CD4-positive, alpha-beta T cell (primary cell): ENCODE measurements at regions not wholly inside any gene's neighbourhood (a gene's known extent, or its start where the extent isn't known, plus 50 kb on each side); places are given as distances from the start of the nearest gene placed in this dataset.

Source experiments
- ATAC-seq: fragments of 200-7000 bp; cut with Tn5 transposase; one replicate; pipeline ENCODE4 v1.10.0; 2022; ENCODE audit warnings: mild to moderate bottlenecking; ENCODE audit not compliant: poor library complexity
- CTCF ChIA-PET: fragments of 350-600 bp; sonication (Branson Sonifier 250); formaldehyde crosslinking; loops from one replicate; lab custom pipeline; 2021; ENCODE audit warnings: antibody characterized with exemption, inconsistent platforms; lab: Charles Lee
- POLR2A ChIA-PET: fragments of 350-600 bp; sonication (Branson Sonifier 250); formaldehyde crosslinking; loops from one replicate; lab custom pipeline; 2021; ENCODE audit warnings: antibody characterized with exemption, inconsistent platforms; lab: Charles Lee
- DNase-seq, 14 experiments: peaks; one replicate each; pipeline ENCODE4 v3.0.0-alpha.2; 2013 to 2020; ENCODE audit warnings: mixed read lengths in 2 of 14
- H3K27ac ChIP-seq, 2 donors: one replicate each; pipeline versions ENCODE4 v1.5.1 to v1.7.0; 2013; ENCODE audit warnings: low read length in 2 of 2, low read depth in 1 of 2, mild to moderate bottlenecking in 1 of 2
- H3K27me3 ChIP-seq, 2 experiments: 1 replicate in 1 of 2; 2 replicates in 1 of 2; pipeline versions ENCODE4 v1.6.1 to v1.7.0; 2013; ENCODE audit warnings: low read length in 2 of 2, control low read depth in 1 of 2, mild to moderate bottlenecking in 1 of 2, moderate library complexity in 1 of 2; ENCODE audit not compliant: insufficient read depth in 2 of 2, control insufficient read depth in 1 of 2
- H3K36me3 ChIP-seq: one replicate; pipeline ENCODE4 v1.6.1; 2013; ENCODE audit warnings: low read length, control low read depth; ENCODE audit not compliant: insufficient read depth
- H3K4me1 ChIP-seq: one replicate; pipeline ENCODE4 v1.6.1; 2013; ENCODE audit warnings: low read length, control low read depth; ENCODE audit not compliant: insufficient read depth
- H3K4me3 ChIP-seq: one replicate; pipeline ENCODE4 v1.5.1; 2013; ENCODE audit warnings: mild to moderate bottlenecking, low read length, moderate library complexity
- H3K9me3 ChIP-seq, 2 experiments: 1 replicate in 1 of 2; 2 replicates in 1 of 2; pipeline versions ENCODE4 v1.6.1 to v1.7.0; 2013; ENCODE audit warnings: low read length in 2 of 2, mild to moderate bottlenecking in 2 of 2, control low read depth in 1 of 2, moderate library complexity in 1 of 2; ENCODE audit not compliant: control insufficient read depth in 1 of 2, insufficient read depth in 1 of 2
- H3K27ac Mint-ChIP-seq: one replicate; pipeline ENCODE4 v1.8.0; 2020; ENCODE audit warnings: mixed read lengths
- H3K27me3 Mint-ChIP-seq: one replicate; pipeline ENCODE4 v1.8.0; 2021; ENCODE audit warnings: mixed read lengths
- H3K36me3 Mint-ChIP-seq: one replicate; pipeline ENCODE4 v1.8.0; 2021; ENCODE audit warnings: low read depth, mixed read lengths
- H3K4me1 Mint-ChIP-seq: one replicate; pipeline ENCODE4 v1.8.0; 2021; ENCODE audit warnings: low read depth, mixed read lengths
- H3K4me3 Mint-ChIP-seq: one replicate; pipeline ENCODE4 v1.8.0; 2020; ENCODE audit warnings: mild to moderate bottlenecking, mixed read lengths
- H3K9me3 Mint-ChIP-seq: one replicate; pipeline ENCODE4 v1.8.0; 2020; ENCODE audit warnings: mixed read lengths
- CTCF ChIP-seq: fragments of 200-600 bp; IDR thresholded peaks from one replicate; pipeline ENCODE4 v1.8.0; 2022; ENCODE audit warnings: antibody characterized with exemption, mild to moderate bottlenecking
- intact Hi-C, 2 experiments: fragments of 100-400 bp; cut with DNase I in 1 of 2; cut with micrococcal nuclease in 1 of 2; formaldehyde crosslinking; loops; one replicate each; pipeline versions ENCODE4 v1.15.1 to v1.9.0; 2023 to 2025; cut with DNase I, micrococcal nuclease

- no peaks in the 10 kb centered on the region for H3K36me3 ChIP-seq
- no peaks in the 10 kb centered on the region for H3K9me3 Mint-ChIP-seq
- ChIA-PET CTCF (interaction anchor here (0.7 kb wide), 1 partner anchor 27 kb away, joined by 3 read pairs; no protein-coding TSS in a partner anchor), POLR2A (no interaction called here)
- intact Hi-C loops, result no loop called here
- ATAC-seq (no peak), DNase-seq (no peak)
- H3K9me3 ChIP-seq, result no peaks in the 10 kb centered on the region
- H3K27me3 ChIP-seq, result no peaks in the 10 kb centered on the region
- TF ChIP-seq CTCF, result no peak
- H3K4me1 Mint-ChIP-seq, result peaks cover 7% of the 10 kb centered on the region
- peaks cover 5% of the 10 kb centered on the region for H3K4me1 ChIP-seq
- no peak overlapping the region for H3K27ac Mint-ChIP-seq
- H3K4me3 Mint-ChIP-seq, result no peak overlapping the region
- H3K27ac ChIP-seq, result no peak overlapping the region
- H3K36me3 Mint-ChIP-seq, result peaks cover 2% of the 10 kb centered on the region
- H3K4me3 ChIP-seq, result no peak overlapping the region
- H3K27me3 Mint-ChIP-seq, result no peaks in the 10 kb centered on the region
Observed at GRCh38 chr14:22012452-22012851, 338.8 kb upstream of the OR4E1 start.

GRCh38 chr14:22011253-22011642 is 337.6 kb upstream of the OR4E1 start:
- Mint-ChIP-seq H3K4me1 (peaks cover 15% of the 10 kb centered on the region), H3K36me3 (peaks cover 8% of the 10 kb centered on the region), H3K9me3 (no peaks in the 10 kb centered on the region), H3K27ac (no peak overlapping the region), H3K27me3 (no peaks in the 10 kb centered on the region), H3K4me3 (no peak overlapping the region)
- Histone ChIP-seq H3K36me3 (no peaks in the 10 kb centered on the region), H3K9me3 (no peaks in the 10 kb centered on the region), H3K27ac (no peak overlapping the region), H3K27me3 (no peaks in the 10 kb centered on the region), H3K4me3 (no peak overlapping the region), H3K4me1 (peaks cover 5% of the 10 kb centered on the region)
- ChIA-PET POLR2A (no interaction called here), CTCF (interaction anchor here (1.3 kb wide), 1 partner anchor 21 kb away, joined by 5 read pairs; no protein-coding TSS in a partner anchor)
- no peak for ATAC-seq
- TF ChIP-seq CTCF, result no peak
- no peak for DNase-seq
- intact Hi-C loops, result no loop called here

DNA sequence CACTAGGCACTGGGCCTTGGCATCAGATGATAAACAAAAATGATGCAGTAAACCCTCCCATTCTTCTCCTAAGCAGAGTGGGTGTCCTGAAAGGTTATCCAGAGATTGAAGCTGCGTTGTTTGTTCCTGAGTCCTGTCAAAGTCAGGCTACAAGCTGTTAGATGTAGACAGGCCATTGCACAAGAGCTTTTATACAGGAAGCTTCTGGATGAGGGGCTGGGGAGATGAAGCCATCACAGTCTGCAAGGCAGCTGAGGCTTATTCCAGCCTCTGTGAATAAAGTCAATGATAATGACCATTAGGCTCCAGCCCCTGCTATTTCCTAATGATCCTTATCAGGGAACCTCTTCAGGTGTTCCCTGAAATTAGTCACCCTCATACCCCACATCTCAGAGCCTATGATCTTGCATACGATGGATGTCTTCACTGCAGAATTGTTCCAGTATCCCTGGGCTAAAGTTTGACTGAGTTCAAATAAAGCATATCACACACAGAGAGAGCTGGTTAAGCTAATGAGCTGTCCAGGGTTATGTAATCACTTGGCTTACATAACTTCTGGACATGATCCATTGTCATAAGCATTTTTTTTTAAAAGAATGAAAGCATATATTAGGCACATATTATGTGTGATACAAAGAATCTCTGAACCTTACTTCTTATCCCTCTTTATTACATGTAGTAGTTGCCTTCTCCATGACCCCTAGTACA is 337.1 kb upstream of the OR4E1 start:
- H3K4me3 Mint-ChIP-seq, result no peak overlapping the region
- DNase-seq (no peak), ATAC-seq (no peak)
- Histone ChIP-seq H3K4me1 (peaks cover 5% of the 10 kb centered on the region), H3K27me3 (no peaks in the 10 kb centered on the region), H3K9me3 (no peaks in the 10 kb centered on the region), H3K27ac (no peak overlapping the region), H3K36me3 (no peaks in the 10 kb centered on the region), H3K4me3 (no peak overlapping the region)
- peaks cover 8% of the 10 kb centered on the region for H3K36me3 Mint-ChIP-seq
- ChIA-PET CTCF (interaction anchor here (1.3 kb wide), 1 partner anchor 20 kb away, joined by 5 read pairs; no protein-coding TSS in a partner anchor), POLR2A (no interaction called here)
- TF ChIP-seq CTCF, result no peak
- H3K27ac Mint-ChIP-seq, result no peak overlapping the region
- intact Hi-C loops, result no loop called here
- peaks cover 15% of the 10 kb centered on the region for H3K4me1 Mint-ChIP-seq
- H3K9me3 Mint-ChIP-seq, result no peaks in the 10 kb centered on the region
- H3K27me3 Mint-ChIP-seq, result no peaks in the 10 kb centered on the region
